ENCODE measurements at regions not wholly inside any gene's neighbourhood (a gene's known extent, or its start where the extent isn't known, plus 50 kb on each side); places are given as distances from the start of the nearest gene placed in this dataset.

DNA sequence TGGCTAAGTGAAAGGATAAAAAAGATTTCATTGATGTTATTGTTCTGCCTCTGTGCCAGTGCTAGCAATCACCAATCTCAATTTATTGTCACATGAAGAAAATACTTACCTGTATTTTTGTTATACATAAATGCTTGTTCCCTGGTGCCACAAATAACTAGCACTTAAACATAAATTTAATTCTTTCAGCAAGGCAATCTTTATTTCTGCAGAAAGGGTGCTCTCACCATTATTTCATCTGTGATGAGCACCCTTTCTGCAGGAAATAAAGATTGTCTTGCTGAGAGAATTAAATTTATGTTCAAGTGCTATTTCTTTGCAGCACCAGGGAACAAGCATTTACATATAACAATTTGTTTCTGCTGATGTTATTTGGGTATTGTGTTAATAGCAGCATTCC is 87.2 kb downstream of the DIRAS3 start:
- TF ChIP-seq, protein P1, sequence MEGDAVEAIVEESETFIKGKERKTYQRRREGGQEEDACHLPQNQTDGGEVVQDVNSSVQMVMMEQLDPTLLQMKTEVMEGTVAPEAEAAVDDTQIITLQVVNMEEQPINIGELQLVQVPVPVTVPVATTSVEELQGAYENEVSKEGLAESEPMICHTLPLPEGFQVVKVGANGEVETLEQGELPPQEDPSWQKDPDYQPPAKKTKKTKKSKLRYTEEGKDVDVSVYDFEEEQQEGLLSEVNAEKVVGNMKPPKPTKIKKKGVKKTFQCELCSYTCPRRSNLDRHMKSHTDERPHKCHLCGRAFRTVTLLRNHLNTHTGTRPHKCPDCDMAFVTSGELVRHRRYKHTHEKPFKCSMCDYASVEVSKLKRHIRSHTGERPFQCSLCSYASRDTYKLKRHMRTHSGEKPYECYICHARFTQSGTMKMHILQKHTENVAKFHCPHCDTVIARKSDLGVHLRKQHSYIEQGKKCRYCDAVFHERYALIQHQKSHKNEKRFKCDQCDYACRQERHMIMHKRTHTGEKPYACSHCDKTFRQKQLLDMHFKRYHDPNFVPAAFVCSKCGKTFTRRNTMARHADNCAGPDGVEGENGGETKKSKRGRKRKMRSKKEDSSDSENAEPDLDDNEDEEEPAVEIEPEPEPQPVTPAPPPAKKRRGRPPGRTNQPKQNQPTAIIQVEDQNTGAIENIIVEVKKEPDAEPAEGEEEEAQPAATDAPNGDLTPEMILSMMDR (IDR thresholded peaks at IDR 0.05 in 8 of 11, conservative IDR thresholded peaks at IDR 0.05 in 3 of 11) = no peak
- no peak for TF ChIP-seq POLR2AphosphoS5 (IDR thresholded peaks at IDR 0.05)
- no peak for TF ChIP-seq POLR2A (IDR thresholded peaks at IDR 0.05)
